ENCODE measurements at regions not wholly inside any gene's neighbourhood (a gene's known extent, or its start where the extent isn't known, plus 50 kb on each side); places are given as distances from the start of the nearest gene placed in this dataset.

DNA sequence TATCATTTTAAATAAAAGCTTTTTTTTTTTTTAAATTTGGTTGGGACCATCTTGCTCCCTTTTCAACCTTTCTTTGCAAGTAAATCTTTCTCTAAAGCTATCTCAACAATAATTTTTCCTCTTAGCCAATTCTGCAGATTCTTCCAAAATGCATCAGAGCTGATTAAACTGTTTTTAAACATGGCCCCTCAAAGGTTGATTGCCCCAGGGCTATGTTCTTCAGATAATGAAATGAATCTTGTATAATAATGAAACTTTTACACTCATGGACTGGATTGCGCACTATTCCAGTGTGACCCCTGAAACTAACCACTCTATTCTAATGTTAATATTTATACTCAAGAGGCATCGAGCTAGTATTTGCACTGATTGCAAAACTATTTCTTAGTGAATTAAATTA, 222.8 kb upstream of the PRDM9 start:
- TF ChIP-seq EZH2 (IDR thresholded peaks at IDR 0.05; ENCODE audit: borderline replicate concordance, insufficient read depth, low read depth, low read length, poor library complexity, severe bottlenecking), result no peak
- TF ChIP-seq, protein P1, sequence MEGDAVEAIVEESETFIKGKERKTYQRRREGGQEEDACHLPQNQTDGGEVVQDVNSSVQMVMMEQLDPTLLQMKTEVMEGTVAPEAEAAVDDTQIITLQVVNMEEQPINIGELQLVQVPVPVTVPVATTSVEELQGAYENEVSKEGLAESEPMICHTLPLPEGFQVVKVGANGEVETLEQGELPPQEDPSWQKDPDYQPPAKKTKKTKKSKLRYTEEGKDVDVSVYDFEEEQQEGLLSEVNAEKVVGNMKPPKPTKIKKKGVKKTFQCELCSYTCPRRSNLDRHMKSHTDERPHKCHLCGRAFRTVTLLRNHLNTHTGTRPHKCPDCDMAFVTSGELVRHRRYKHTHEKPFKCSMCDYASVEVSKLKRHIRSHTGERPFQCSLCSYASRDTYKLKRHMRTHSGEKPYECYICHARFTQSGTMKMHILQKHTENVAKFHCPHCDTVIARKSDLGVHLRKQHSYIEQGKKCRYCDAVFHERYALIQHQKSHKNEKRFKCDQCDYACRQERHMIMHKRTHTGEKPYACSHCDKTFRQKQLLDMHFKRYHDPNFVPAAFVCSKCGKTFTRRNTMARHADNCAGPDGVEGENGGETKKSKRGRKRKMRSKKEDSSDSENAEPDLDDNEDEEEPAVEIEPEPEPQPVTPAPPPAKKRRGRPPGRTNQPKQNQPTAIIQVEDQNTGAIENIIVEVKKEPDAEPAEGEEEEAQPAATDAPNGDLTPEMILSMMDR (IDR thresholded peaks at IDR 0.05), result no peak
- Histone ChIP-seq H3K36me3 (replicated peaks in 1 of 2; ENCODE audit: control extremely low read depth in 1 of 2, control insufficient read depth in 1 of 2, extremely low read depth in 1 of 2, insufficient read depth in 2 of 2, low read length in 1 of 2) (no peaks in the 10 kb centered on the region), H3K79me2 (ENCODE audit: control insufficient read depth, insufficient read depth, low read length) (no peaks in the 10 kb centered on the region), H3K27ac (ENCODE audit: low read length in 2 of 2) (no peak overlapping the region), H3K9me3 (ENCODE audit: control extremely low read depth in 1 of 3, control insufficient read depth in 2 of 3, insufficient read depth in 1 of 3, low read length in 2 of 3) (peaks cover 0 to 1% (median 0%) of the 10 kb centered on the region in 3 donors), H2AFZ (ENCODE audit: insufficient read depth, low read depth, low read length, poor library complexity, severe bottlenecking) (no peak overlapping the region), H3K9ac (ENCODE audit: low read length) (no peak overlapping the region), H3K4me2 (replicated peaks; ENCODE audit: low read depth, low read length, poor library complexity, severe bottlenecking) (no peak overlapping the region), H3K4me1 (ENCODE audit: control insufficient read depth in 2 of 2, insufficient read depth in 2 of 2, low read length in 2 of 2) (no peaks in the 10 kb centered on the region), H3K4me3 (ENCODE audit: control extremely low read depth in 1 of 5, extremely low read depth in 1 of 5, insufficient read depth in 1 of 5, low read depth in 2 of 5, low read length in 4 of 5) (no peak overlapping the region), H3K27me3 (replicated peaks in 1 of 4; ENCODE audit: control extremely low read depth in 1 of 4, control insufficient read depth in 3 of 4, insufficient read depth in 4 of 4, low read length in 3 of 4) (no peaks in the 10 kb centered on the region), H4K20me1 (ENCODE audit: control insufficient read depth, insufficient read depth, low read length, poor library complexity, severe bottlenecking) (no peaks in the 10 kb centered on the region)
- ATAC-seq (ENCODE audit: low read depth) (no peak), DNase-seq (no peak)
- ChIA-PET POLR2A (no interaction called here), CTCF (no interaction called here)
- H3K27me3 Mint-ChIP-seq, result no peaks in the 10 kb centered on the region
- H3K4me1 Mint-ChIP-seq, result no peaks in the 10 kb centered on the region
- intact Hi-C loops (cut with micrococcal nuclease), result no loop called here
- no peak overlapping the region for H3K4me3 Mint-ChIP-seq
- no CpG with 5 or more reads among the region's 2 CpGs for WGBS (ENCODE audit: insufficient coverage)
- H3K9me3 Mint-ChIP-seq (ENCODE audit: insufficient read depth), result peaks cover 6% of the 10 kb centered on the region
- H3K27ac Mint-ChIP-seq, result no peak overlapping the region

DNA sequence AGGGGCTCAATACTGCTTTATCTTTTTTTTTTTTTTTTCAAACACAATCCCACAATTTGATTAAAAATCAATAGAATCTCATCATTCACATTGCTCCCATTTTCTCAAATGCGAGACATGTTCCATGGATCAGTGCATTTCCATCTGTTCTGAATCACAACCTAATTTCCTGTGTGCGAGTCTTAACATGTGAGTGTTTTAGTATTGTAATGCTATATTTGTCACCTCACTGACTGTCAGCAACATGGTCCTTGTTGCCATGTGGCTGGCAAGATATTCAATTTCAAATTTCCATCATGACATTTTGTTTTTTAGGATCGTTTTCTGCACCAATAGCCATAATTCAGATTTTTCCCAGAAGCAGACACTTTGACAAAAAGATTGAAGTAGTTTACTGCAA, 233.2 kb upstream of the PRDM9 start:
- Mint-ChIP-seq H3K27me3 (no peaks in the 10 kb centered on the region), H3K4me1 (no peaks in the 10 kb centered on the region), H3K9me3 (ENCODE audit: insufficient read depth) (no peaks in the 10 kb centered on the region), H3K4me3 (no peak overlapping the region), H3K27ac (no peak overlapping the region)
- TF ChIP-seq, protein P1 (IDR thresholded peaks at IDR 0.05), result no peak
- TF ChIP-seq EZH2 (IDR thresholded peaks at IDR 0.05; ENCODE audit: borderline replicate concordance, insufficient read depth, low read depth, low read length, poor library complexity, severe bottlenecking), result no peak
- intact Hi-C loops (cut with micrococcal nuclease), result no loop called here
- Histone ChIP-seq H3K27ac (ENCODE audit: low read length in 2 of 2) (no peak overlapping the region), H3K4me3 (ENCODE audit: control extremely low read depth in 1 of 5, extremely low read depth in 1 of 5, insufficient read depth in 1 of 5, low read depth in 2 of 5, low read length in 4 of 5) (no peak overlapping the region), H3K36me3 (replicated peaks in 1 of 2; ENCODE audit: control extremely low read depth in 1 of 2, control insufficient read depth in 1 of 2, extremely low read depth in 1 of 2, insufficient read depth in 2 of 2, low read length in 1 of 2) (no peaks in the 10 kb centered on the region), H3K9ac (ENCODE audit: low read length) (no peak overlapping the region), H4K20me1 (ENCODE audit: control insufficient read depth, insufficient read depth, low read length, poor library complexity, severe bottlenecking) (no peaks in the 10 kb centered on the region), H3K9me3 (ENCODE audit: control extremely low read depth in 1 of 3, control insufficient read depth in 2 of 3, insufficient read depth in 1 of 3, low read length in 2 of 3) (no peaks in the 10 kb centered on the region), H3K4me2 (replicated peaks; ENCODE audit: low read depth, low read length, poor library complexity, severe bottlenecking) (no peak overlapping the region), H3K79me2 (ENCODE audit: control insufficient read depth, insufficient read depth, low read length) (no peaks in the 10 kb centered on the region), H3K27me3 (replicated peaks in 1 of 4; ENCODE audit: control extremely low read depth in 1 of 4, control insufficient read depth in 3 of 4, insufficient read depth in 4 of 4, low read length in 3 of 4) (no peaks in the 10 kb centered on the region), H3K4me1 (ENCODE audit: control insufficient read depth in 2 of 2, insufficient read depth in 2 of 2, low read length in 2 of 2) (no peaks in the 10 kb centered on the region), H2AFZ (ENCODE audit: insufficient read depth, low read depth, low read length, poor library complexity, severe bottlenecking) (no peak overlapping the region)
- DNase-seq (no peak), ATAC-seq (ENCODE audit: low read depth) (no peak)
- ChIA-PET POLR2A (no interaction called here), CTCF (no interaction called here)
- WGBS (ENCODE audit: insufficient coverage), result no CpG with 5 or more reads among the region's 3 CpGs
